ENCODE measurements at regions not wholly inside any gene's neighbourhood (a gene's known extent, or its start where the extent isn't known, plus 50 kb on each side); places are given as distances from the start of the nearest gene placed in this dataset.
"Not testable (repeated sequence)": the region's sequence is repeated elsewhere in the genome, so short reads cannot be mapped to it uniquely, and the experiment has no call there.

GRCh38 chr22:49519117-49519737, 308.4 kb downstream of the BRD1 start:
- DNase-seq: no peak

GRCh38 chr22:49518436-49518970, 309.2 kb downstream of the BRD1 start:
- no peak for DNase-seq

GRCh38 chr22:49517667-49518185, 309.9 kb downstream of the BRD1 start:
- no peak for DNase-seq

- DNase-seq: peak; percentile 59
Observed at GRCh38 chr22:49517211-49517610, 310.5 kb downstream of the BRD1 start.

- DNase-seq: no peak
Observed at GRCh38 chr22:49515475-49515874, 312.2 kb downstream of the BRD1 start.

GRCh38 chr22:49514641-49515040, 313.0 kb downstream of the BRD1 start:
- DNase-seq: no peak

GRCh38 chr22:49514211-49514610, 313.5 kb downstream of the BRD1 start:
- no peak for DNase-seq

- no peak for DNase-seq
Observed at GRCh38 chr22:49513358-49513851, 314.3 kb downstream of the BRD1 start.

- no peak for DNase-seq
Observed at GRCh38 chr22:49512487-49513165, 315.0 kb downstream of the BRD1 start.

- not testable (repeated sequence) for DNase-seq
Observed at GRCh38 chr22:49511393-49512189, 316.1 kb downstream of the BRD1 start.

- no peak for DNase-seq
Observed at GRCh38 chr22:49510718-49511117, 317.0 kb downstream of the BRD1 start.

- DNase-seq: no peak
Observed at GRCh38 chr22:49509016-49509415, 318.7 kb downstream of the BRD1 start.

- DNase-seq: no peak
Observed at GRCh38 chr22:49508561-49508960, 319.1 kb downstream of the BRD1 start.

GRCh38 chr22:49507607-49508292, 319.9 kb downstream of the BRD1 start:
- DNase-seq: no peak

GRCh38 chr22:49506010-49506400, 321.7 kb downstream of the BRD1 start:
- no peak for DNase-seq

- DNase-seq: no peak
Observed at GRCh38 chr22:49505337-49506009, 322.2 kb downstream of the BRD1 start.

- DNase-seq: no peak
Observed at GRCh38 chr22:49503896-49504521, 323.7 kb downstream of the BRD1 start.

- no peak for DNase-seq
Observed at GRCh38 chr22:49503321-49503720, 324.4 kb downstream of the BRD1 start.

GRCh38 chr22:49502126-49502826, 325.4 kb downstream of the BRD1 start:
- DNase-seq: no peak

- no peak for DNase-seq
Observed at GRCh38 chr22:49500942-49501395, 326.7 kb downstream of the BRD1 start.

GRCh38 chr22:49500076-49500460, 327.6 kb downstream of the BRD1 start:
- no peak for DNase-seq
